GM10248 (cell line): ENCODE measurements at regions not wholly inside any gene's neighbourhood (a gene's known extent, or its start where the extent isn't known, plus 50 kb on each side); places are given as distances from the start of the nearest gene placed in this dataset.

Experiments
- CTCF ChIA-PET: fragments of 300-600 bp; sonication (Branson Sonifier 250); formaldehyde crosslinking; extraction: SDS; loops from one replicate; lab custom pipeline; 2021; ENCODE audit warnings: antibody characterized with exemption; lab: Yijun Ruan, JAX
- POLR2A ChIA-PET: fragments of 350-650 bp; sonication (Branson Sonifier 250); formaldehyde crosslinking; extraction: SDS; loops from one replicate; lab custom pipeline; 2020; ENCODE audit warnings: antibody characterized with exemption; lab: Yijun Ruan, JAX
- DNase-seq: peaks from one replicate; pipeline ENCODE4 v3.0.0; 2012; ENCODE audit errors: extremely low spot score
- TF ChIP-seq, protein P1 (sequence below): IDR thresholded peaks from 2 replicates; pipeline ENCODE4 v1.5.1; 2012; ENCODE audit warnings: mild to moderate bottlenecking, low read depth; ENCODE audit errors: extremely low read depth, missing control alignments, control extremely low read depth

DNA sequence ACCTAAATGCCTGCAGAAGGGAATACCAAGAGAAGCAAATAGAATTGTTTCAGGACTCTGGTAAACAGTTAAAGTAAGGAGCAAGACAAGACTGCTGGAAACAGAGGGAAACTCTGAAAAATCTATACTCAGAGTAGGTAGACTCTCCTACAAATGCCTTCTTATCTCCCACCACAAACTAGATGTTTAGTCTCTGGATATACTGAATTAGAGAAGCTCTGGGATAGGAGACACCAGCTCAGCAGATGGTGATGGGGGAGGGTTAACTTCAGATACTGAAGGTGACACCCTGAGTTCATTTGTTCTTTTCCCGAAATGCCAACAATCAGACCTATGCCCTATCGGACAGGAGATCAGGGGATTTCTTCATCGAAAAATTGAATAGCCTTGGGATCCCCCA, 54.1 kb upstream of the CHD1 start:
- TF ChIP-seq, protein P1, sequence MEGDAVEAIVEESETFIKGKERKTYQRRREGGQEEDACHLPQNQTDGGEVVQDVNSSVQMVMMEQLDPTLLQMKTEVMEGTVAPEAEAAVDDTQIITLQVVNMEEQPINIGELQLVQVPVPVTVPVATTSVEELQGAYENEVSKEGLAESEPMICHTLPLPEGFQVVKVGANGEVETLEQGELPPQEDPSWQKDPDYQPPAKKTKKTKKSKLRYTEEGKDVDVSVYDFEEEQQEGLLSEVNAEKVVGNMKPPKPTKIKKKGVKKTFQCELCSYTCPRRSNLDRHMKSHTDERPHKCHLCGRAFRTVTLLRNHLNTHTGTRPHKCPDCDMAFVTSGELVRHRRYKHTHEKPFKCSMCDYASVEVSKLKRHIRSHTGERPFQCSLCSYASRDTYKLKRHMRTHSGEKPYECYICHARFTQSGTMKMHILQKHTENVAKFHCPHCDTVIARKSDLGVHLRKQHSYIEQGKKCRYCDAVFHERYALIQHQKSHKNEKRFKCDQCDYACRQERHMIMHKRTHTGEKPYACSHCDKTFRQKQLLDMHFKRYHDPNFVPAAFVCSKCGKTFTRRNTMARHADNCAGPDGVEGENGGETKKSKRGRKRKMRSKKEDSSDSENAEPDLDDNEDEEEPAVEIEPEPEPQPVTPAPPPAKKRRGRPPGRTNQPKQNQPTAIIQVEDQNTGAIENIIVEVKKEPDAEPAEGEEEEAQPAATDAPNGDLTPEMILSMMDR = no peak
- CTCF ChIA-PET = interaction anchor here (1.0 kb wide), 1 partner anchor 12 kb away, joined by 3 read pairs; no protein-coding TSS in a partner anchor
- no peak for DNase-seq

More for the DNA sequence above, 54.1 kb upstream of the CHD1 start:
- POLR2A ChIA-PET = no interaction called here
